Stimulated activated memory B cell treated with anti-CD40 and anti-IgM and Interleukin-4, amounts not matched to agents 10 μg/mL and 1 μg/mL and 100 μg/mL, for 72 hours (primary cell): ENCODE measurements at regions not wholly inside any gene's neighbourhood (a gene's known extent, or its start where the extent isn't known, plus 50 kb on each side); places are given as distances from the start of the nearest gene placed in this dataset.

Experiments used
- ATAC-seq: fragments of 150-1000 bp; cut with Tn5 transposase; 2 replicates; pipeline ENCODE4 v1.10.0; 2021
- H3K27ac Mint-ChIP-seq: one replicate; pipeline ENCODE4 v1.8.0; 2022; ENCODE audit warnings: mild to moderate bottlenecking, mixed read lengths
- H3K27me3 Mint-ChIP-seq: one replicate; pipeline ENCODE4 v1.8.0; 2022; ENCODE audit warnings: mixed read lengths
- H3K36me3 Mint-ChIP-seq: one replicate; pipeline ENCODE4 v1.8.0; 2022; ENCODE audit warnings: mixed read lengths
- H3K4me1 Mint-ChIP-seq: one replicate; pipeline ENCODE4 v1.8.0; 2022; ENCODE audit warnings: mixed read lengths
- H3K4me3 Mint-ChIP-seq: one replicate; pipeline ENCODE4 v1.8.0; 2022; ENCODE audit warnings: mild to moderate bottlenecking, moderate library complexity, mixed read lengths
- H3K9me3 Mint-ChIP-seq: one replicate; pipeline ENCODE4 v1.8.0; 2022; ENCODE audit warnings: mixed read lengths

GRCh38 chr12:131372706-131373195 lies 338.1 kb upstream of the SFSWAP start:
- Mint-ChIP-seq H3K36me3 (no peaks in the 10 kb centered on the region), H3K9me3 (peaks cover 8% of the 10 kb centered on the region), H3K27me3 (peaks cover 3% of the 10 kb centered on the region), H3K27ac (no peak overlapping the region), H3K4me3 (no peak overlapping the region), H3K4me1 (peaks cover 6% of the 10 kb centered on the region)
- ATAC-seq = no peak

GRCh38 chr12:131375261-131375971 lies 335.5 kb upstream of the SFSWAP start:
- ATAC-seq = no peak
- no peak overlapping the region for H3K27ac Mint-ChIP-seq
- H3K27me3 Mint-ChIP-seq = peaks cover 20% of the 10 kb centered on the region
- H3K36me3 Mint-ChIP-seq = no peaks in the 10 kb centered on the region
- no peak overlapping the region for H3K4me3 Mint-ChIP-seq
- H3K9me3 Mint-ChIP-seq = peaks cover 8% of the 10 kb centered on the region
- H3K4me1 Mint-ChIP-seq = peaks cover 6% of the 10 kb centered on the region

GRCh38 chr12:131375972-131376345 lies 334.9 kb upstream of the SFSWAP start:
- H3K4me3 Mint-ChIP-seq = no peak overlapping the region
- ATAC-seq = no peak
- no peak overlapping the region for H3K27ac Mint-ChIP-seq
- peaks cover 25% of the 10 kb centered on the region for H3K27me3 Mint-ChIP-seq
- no peaks in the 10 kb centered on the region for H3K36me3 Mint-ChIP-seq
- peaks cover 8% of the 10 kb centered on the region for H3K9me3 Mint-ChIP-seq
- H3K4me1 Mint-ChIP-seq = peaks cover 6% of the 10 kb centered on the region

GRCh38 chr12:131378176-131378842 lies 332.6 kb upstream of the SFSWAP start:
- ATAC-seq = no peak
- Mint-ChIP-seq H3K9me3 (no peaks in the 10 kb centered on the region), H3K27me3 (peaks cover 33% of the 10 kb centered on the region), H3K27ac (no peak overlapping the region), H3K4me1 (no peaks in the 10 kb centered on the region), H3K36me3 (no peaks in the 10 kb centered on the region), H3K4me3 (no peak overlapping the region)

- peaks cover 40% of the 10 kb centered on the region for H3K27me3 Mint-ChIP-seq
- H3K27ac Mint-ChIP-seq = no peak overlapping the region
- H3K4me3 Mint-ChIP-seq = no peak overlapping the region
- no peaks in the 10 kb centered on the region for H3K36me3 Mint-ChIP-seq
- H3K9me3 Mint-ChIP-seq = no peaks in the 10 kb centered on the region
- ATAC-seq = no peak
- H3K4me1 Mint-ChIP-seq = no peaks in the 10 kb centered on the region
Observed at GRCh38 chr12:131378861-131379665, 331.8 kb upstream of the SFSWAP start.

- ATAC-seq = no peak
- H3K9me3 Mint-ChIP-seq = no peaks in the 10 kb centered on the region
- peaks cover 47% of the 10 kb centered on the region for H3K27me3 Mint-ChIP-seq
Observed at GRCh38 chr12:131379738-131380137, 331.2 kb upstream of the SFSWAP start.

GRCh38 chr12:131380220-131380964 lies 330.5 kb upstream of the SFSWAP start:
- H3K27me3 Mint-ChIP-seq = peaks cover 53% of the 10 kb centered on the region
- no peak for ATAC-seq
- H3K36me3 Mint-ChIP-seq = no peaks in the 10 kb centered on the region

More at GRCh38 chr12:131379738-131380137, 331.2 kb upstream of the SFSWAP start:
- no peaks in the 10 kb centered on the region for H3K4me1 Mint-ChIP-seq
- H3K4me3 Mint-ChIP-seq = no peak overlapping the region
- no peaks in the 10 kb centered on the region for H3K36me3 Mint-ChIP-seq
- no peak overlapping the region for H3K27ac Mint-ChIP-seq

GRCh38 chr12:131380965-131381705 lies 329.8 kb upstream of the SFSWAP start:
- Mint-ChIP-seq H3K9me3 (no peaks in the 10 kb centered on the region), H3K4me3 (no peak overlapping the region), H3K4me1 (no peaks in the 10 kb centered on the region), H3K36me3 (no peaks in the 10 kb centered on the region), H3K27me3 (peaks cover 61% of the 10 kb centered on the region), H3K27ac (no peak overlapping the region)
- no peak for ATAC-seq

More at GRCh38 chr12:131380220-131380964, 330.5 kb upstream of the SFSWAP start:
- Mint-ChIP-seq H3K9me3 (no peaks in the 10 kb centered on the region), H3K4me1 (no peaks in the 10 kb centered on the region), H3K4me3 (no peak overlapping the region), H3K27ac (no peak overlapping the region)

GRCh38 chr12:131381716-131382430 lies 329.0 kb upstream of the SFSWAP start:
- H3K27me3 Mint-ChIP-seq = peaks cover 66% of the 10 kb centered on the region
- H3K4me3 Mint-ChIP-seq = no peak overlapping the region
- ATAC-seq = no peak
- no peaks in the 10 kb centered on the region for H3K36me3 Mint-ChIP-seq
- no peaks in the 10 kb centered on the region for H3K9me3 Mint-ChIP-seq
- H3K4me1 Mint-ChIP-seq = no peaks in the 10 kb centered on the region
- H3K27ac Mint-ChIP-seq = no peak overlapping the region

- Mint-ChIP-seq H3K4me3 (no peak overlapping the region), H3K4me1 (no peaks in the 10 kb centered on the region), H3K27ac (no peak overlapping the region), H3K36me3 (no peaks in the 10 kb centered on the region), H3K27me3 (peaks cover 72% of the 10 kb centered on the region), H3K9me3 (no peaks in the 10 kb centered on the region)
- no peak for ATAC-seq
Observed at GRCh38 chr12:131383291-131383690, 327.6 kb upstream of the SFSWAP start.

- Mint-ChIP-seq H3K9me3 (no peaks in the 10 kb centered on the region), H3K4me3 (no peak overlapping the region), H3K27ac (no peak overlapping the region), H3K4me1 (no peaks in the 10 kb centered on the region), H3K27me3 (peaks cover 78% of the 10 kb centered on the region), H3K36me3 (no peaks in the 10 kb centered on the region)
- no peak for ATAC-seq
Observed at GRCh38 chr12:131383741-131384543, 326.9 kb upstream of the SFSWAP start.

- Mint-ChIP-seq H3K4me3 (no peak overlapping the region), H3K9me3 (no peaks in the 10 kb centered on the region)
- no peak for ATAC-seq
Observed at GRCh38 chr12:131384544-131384855, 326.4 kb upstream of the SFSWAP start.

More at GRCh38 chr12:131384544-131384855, 326.4 kb upstream of the SFSWAP start:
- no peaks in the 10 kb centered on the region for H3K4me1 Mint-ChIP-seq
- H3K36me3 Mint-ChIP-seq = no peaks in the 10 kb centered on the region
- H3K27me3 Mint-ChIP-seq = peaks cover 82% of the 10 kb centered on the region
- no peak overlapping the region for H3K27ac Mint-ChIP-seq
